SK-N-SH (cell line): ENCODE measurements at regions not wholly inside any gene's neighbourhood (a gene's known extent, or its start where the extent isn't known, plus 50 kb on each side); places are given as distances from the start of the nearest gene placed in this dataset.

Experiments
- CTCF ChIA-PET: fragments of 300-600, 350-600 bp; formaldehyde crosslinking; extraction: SDS; loops from one replicate; lab custom pipeline; 2021; lab: Yijun Ruan, JAX
- POLR2A ChIA-PET: fragments of 350-600 bp; sonication (Branson Sonifier 250); formaldehyde crosslinking; extraction: SDS; loops from one replicate; lab custom pipeline; 2020; ENCODE audit warnings: antibody characterized with exemption, inconsistent platforms; lab: Yijun Ruan, JAX
- DNase-seq: peaks from one replicate; pipeline ENCODE4 v3.0.0; 2012
- H2AFZ ChIP-seq: fragments of 200-600 bp; sonication (generic); 2 replicates; pipeline ENCODE4 v1.8.1; 2016; ENCODE audit warnings: antibody characterized with exemption, mild to moderate bottlenecking, low read depth
- H3F3A ChIP-seq: fragments of 200-600 bp; sonication (generic); replicated peaks from 2 replicates; pipeline ENCODE3; 2016; ENCODE audit warnings: antibody characterized with exemption, mild to moderate bottlenecking; ENCODE audit not compliant: insufficient read depth
- H3K27ac ChIP-seq, 2 experiments: fragments of 200-500 bp in 1 of 2; fragments of 200-600 bp in 1 of 2; sonication (Bioruptor generic) in 1 of 2; sonication (generic), shearing (Covaris generic) in 1 of 2; 2 replicates each; pipeline versions ENCODE4 v1.5.1 to v1.6.1; 2014 to 2016; ENCODE audit warnings: low read depth in 2 of 2, inconsistent platforms in 1 of 2, low read length in 1 of 2, mild to moderate bottlenecking in 1 of 2, mixed read lengths in 1 of 2
- H3K27me3 ChIP-seq: fragments of 200-600 bp; sonication (generic), shearing (Covaris generic); 2 replicates; pipeline ENCODE4 v1.6.1; 2016; ENCODE audit warnings: mixed run types; ENCODE audit not compliant: insufficient read depth
- H3K36me3 ChIP-seq, 2 experiments: fragments of 200-500 bp in 1 of 2; fragments of 200-600 bp in 1 of 2; sonication (Bioruptor generic) in 1 of 2; sonication (generic) in 1 of 2; replicated peaks in 1 of 2; 2 replicates each; pipeline versions ENCODE3 to v1.5.1; 2014 to 2016; ENCODE audit warnings: low read length in 1 of 2, mild to moderate bottlenecking in 1 of 2; ENCODE audit not compliant: insufficient read depth in 2 of 2, control insufficient read depth in 1 of 2
- H3K4me1 ChIP-seq, 2 experiments: fragments of 200-500 bp in 1 of 2; fragments of 200-600 bp in 1 of 2; sonication (Bioruptor generic) in 1 of 2; sonication (generic), shearing (Covaris generic) in 1 of 2; 2 replicates each; pipeline versions ENCODE4 v1.5.1 to v1.6.1; 2014 to 2016; ENCODE audit warnings: low read depth in 1 of 2, low read length in 1 of 2, mixed run types in 1 of 2; ENCODE audit not compliant: insufficient read depth in 2 of 2, control insufficient read depth in 1 of 2
- H3K4me2 ChIP-seq: fragments of 200-600 bp; sonication (generic), shearing (Covaris generic); 2 replicates; pipeline ENCODE4 v1.6.1; 2017; ENCODE audit warnings: mixed run types
- H3K4me3 ChIP-seq, 2 experiments: fragments of 200-500 bp in 1 of 2; fragments of 200-600 bp in 1 of 2; sonication (Bioruptor generic) in 1 of 2; sonication (generic), shearing (Covaris generic) in 1 of 2; 2 replicates each; pipeline versions ENCODE4 v1.5.1 to v1.8.1; 2014 to 2016; ENCODE audit warnings: low read depth in 2 of 2, inconsistent platforms in 1 of 2, low read length in 1 of 2, mild to moderate bottlenecking in 1 of 2, mixed read lengths in 1 of 2, moderate library complexity in 1 of 2
- H3K79me2 ChIP-seq: fragments of 200-600 bp; sonication (generic); 2 replicates; pipeline ENCODE4 v1.8.1; 2017; ENCODE audit warnings: mild to moderate bottlenecking; ENCODE audit not compliant: insufficient read depth
- H3K9ac ChIP-seq: fragments of 200-600 bp; sonication (generic); 2 replicates; pipeline ENCODE4 v1.6.1; 2017; ENCODE audit warnings: mixed run types
- H3K9me2 ChIP-seq: fragments of 200-600 bp; sonication (generic); 2 replicates; pipeline ENCODE4 v1.6.1; 2017; ENCODE audit warnings: mixed run types
- H3K9me3 ChIP-seq: fragments of 200-600 bp; sonication (generic); 2 replicates; pipeline ENCODE4 v1.6.1; 2017; ENCODE audit warnings: mixed run types, mild to moderate bottlenecking, moderate library complexity
- H4K20me1 ChIP-seq: fragments of 200-600 bp; sonication (generic); 2 replicates; pipeline ENCODE4 v1.6.1; 2017; ENCODE audit warnings: mild to moderate bottlenecking, mixed run types; ENCODE audit not compliant: insufficient read depth
- CHD2 ChIP-seq: fragments of 150-350 bp; IDR thresholded peaks from 2 replicates; pipeline ENCODE4 v1.6.1; 2018; ENCODE audit warnings: low read length; ENCODE audit not compliant: partially characterized antibody
- EZH2phosphoT487 ChIP-seq: fragments of 200-600 bp; sonication (generic); IDR thresholded peaks from 2 replicates; pipeline ENCODE4 v1.6.1; 2017; ENCODE audit warnings: low read depth, mixed run types, mild to moderate bottlenecking, antibody characterized with exemption, moderate library complexity, borderline replicate concordance
- FOSL2 ChIP-seq: IDR thresholded peaks from 2 replicates; pipeline ENCODE4 v1.4.0; 2012; ENCODE audit warnings: low read depth, mild to moderate bottlenecking, moderate library complexity, borderline replicate concordance
- FOXJ3 ChIP-seq: sonication (generic); formaldehyde crosslinking; IDR thresholded peaks from 2 replicates; pipeline ENCODE4 v1.5.1; 2020; ENCODE audit warnings: mild to moderate bottlenecking, missing genetic modification reagents
- GATA2 ChIP-seq: sonication (generic); formaldehyde crosslinking; IDR thresholded peaks from 2 replicates; pipeline ENCODE4 v1.5.0; 2020; ENCODE audit warnings: mild to moderate bottlenecking, missing genetic modification reagents
- JUND ChIP-seq: IDR thresholded peaks from 2 replicates; pipeline ENCODE4 v1.4.0; 2012
- MEF2A ChIP-seq: IDR thresholded peaks from 2 replicates; pipeline ENCODE4 v1.4.0; 2012; ENCODE audit warnings: low read depth, borderline replicate concordance
- PBX3 ChIP-seq: IDR thresholded peaks from 2 replicates; pipeline ENCODE4; 2012
- RAD21 ChIP-seq: IDR thresholded peaks from 2 replicates; pipeline ENCODE4 v1.6.1; 2012; ENCODE audit warnings: mild to moderate bottlenecking, low read length
- RCOR1 ChIP-seq: fragments of 150-350 bp; IDR thresholded peaks from 2 replicates; pipeline ENCODE4 v1.6.1; 2017; ENCODE audit warnings: antibody characterized with exemption, low read length
- RXRA ChIP-seq: IDR thresholded peaks from 2 replicates; pipeline ENCODE4 v1.4.0; 2012; ENCODE audit warnings: low read depth, mild to moderate bottlenecking, borderline replicate concordance
- SIN3A ChIP-seq: IDR thresholded peaks from 2 replicates; pipeline ENCODE4 v1.6.1; 2012; ENCODE audit warnings: low read depth, mild to moderate bottlenecking, low read length, moderate library complexity, borderline replicate concordance
- TAF1 ChIP-seq: IDR thresholded peaks from 2 replicates; pipeline ENCODE4 v1.6.1; 2012; ENCODE audit warnings: low read depth, mild to moderate bottlenecking, low read length, moderate library complexity, borderline replicate concordance
- TEAD4 ChIP-seq: IDR thresholded peaks from 2 replicates; pipeline ENCODE4 v1.4.0; 2012; ENCODE audit warnings: mild to moderate bottlenecking, borderline replicate concordance; ENCODE audit not compliant: insufficient read depth
- ZBTB33 ChIP-seq: IDR thresholded peaks from 2 replicates; pipeline ENCODE4 v1.4.0; 2012; ENCODE audit warnings: low read depth, borderline replicate concordance
- WGBS: methylation state at CpG from one replicate; pipeline ENCODE4 v1.1.6; 2017; ENCODE audit warnings: low lambda C conversion rate; 5-methylcytosine and 5-hydroxymethylcytosine counted together
- TF ChIP-seq, protein P1 (sequence below): IDR thresholded peaks from 2 replicates; pipeline ENCODE4 v1.4.0; 2012; ENCODE audit warnings: low read depth, borderline replicate concordance

DNA sequence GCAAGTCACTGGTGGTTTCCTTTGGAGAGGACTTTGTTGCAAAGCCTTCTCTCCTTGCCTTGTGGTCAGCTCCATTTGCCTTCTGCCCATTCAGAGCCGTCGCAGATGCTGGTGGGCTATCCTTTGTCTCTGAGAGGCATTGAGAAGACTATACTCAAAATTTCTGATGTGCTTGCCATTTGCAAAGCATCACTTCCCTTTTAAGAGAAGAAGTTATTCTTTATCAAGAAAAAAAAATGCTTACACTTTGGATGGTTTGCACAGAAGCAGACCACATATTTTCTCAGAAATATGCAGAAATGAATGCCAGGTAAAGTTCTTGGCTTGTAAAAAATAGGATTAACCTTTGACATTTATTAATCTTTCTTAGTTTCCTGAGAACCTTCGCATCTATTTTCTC, 195.8 kb upstream of the KLF4 start (continued):
- no peak for TF ChIP-seq RXRA
- no peak for TF ChIP-seq JUND
- no peak for TF ChIP-seq MEF2A
- no peak for TF ChIP-seq FOXJ3 (CRISPR knock-in tag)
- no peak for TF ChIP-seq RAD21
- no peak for TF ChIP-seq CHD2
- no peak for TF ChIP-seq SIN3A
- no peak for TF ChIP-seq EZH2phosphoT487
- TF ChIP-seq GATA2 (CRISPR knock-in tag) = no peak
- TF ChIP-seq PBX3 = no peak
- TF ChIP-seq TAF1 = no peak

DNA sequence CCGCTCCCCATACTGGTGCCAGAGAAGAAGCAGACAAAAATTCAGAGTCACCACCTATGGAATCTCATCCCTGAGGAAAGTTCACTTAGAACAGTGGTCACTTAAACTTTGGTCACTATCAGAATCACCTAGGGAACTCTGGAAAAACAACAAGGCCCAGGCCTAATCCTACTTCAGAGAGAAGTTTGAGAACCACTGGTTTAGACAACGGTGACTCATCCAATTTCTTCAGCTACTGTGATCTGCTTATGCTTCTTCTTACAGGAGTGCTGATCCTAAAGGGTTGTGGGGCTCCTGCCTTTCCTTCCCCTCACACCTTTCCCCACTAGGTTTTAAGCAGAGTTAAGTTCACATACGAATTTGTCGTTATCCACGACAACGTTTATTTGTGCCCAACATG, 194.7 kb upstream of the KLF4 start:
- no peaks in the 10 kb centered on the region for H3F3A ChIP-seq
- no peaks in the 10 kb centered on the region for H3K36me3 ChIP-seq
- H3K9me3 ChIP-seq = no peaks in the 10 kb centered on the region
- H3K4me3 ChIP-seq = no peak overlapping the region
- no peak overlapping the region for H3K27ac ChIP-seq
- no peaks in the 10 kb centered on the region for H4K20me1 ChIP-seq
- no peaks in the 10 kb centered on the region for H3K4me1 ChIP-seq
- POLR2A ChIA-PET = no interaction called here
- TF ChIP-seq FOSL2 (peak; percentile 23; the same call in 1 of the 2 replicates), ZBTB33 (no peak), SIN3A (no peak), GATA2 (CRISPR knock-in tag) (no peak), TEAD4 (no peak), TAF1 (no peak), RCOR1 (no peak)
- TF ChIP-seq, protein P1, sequence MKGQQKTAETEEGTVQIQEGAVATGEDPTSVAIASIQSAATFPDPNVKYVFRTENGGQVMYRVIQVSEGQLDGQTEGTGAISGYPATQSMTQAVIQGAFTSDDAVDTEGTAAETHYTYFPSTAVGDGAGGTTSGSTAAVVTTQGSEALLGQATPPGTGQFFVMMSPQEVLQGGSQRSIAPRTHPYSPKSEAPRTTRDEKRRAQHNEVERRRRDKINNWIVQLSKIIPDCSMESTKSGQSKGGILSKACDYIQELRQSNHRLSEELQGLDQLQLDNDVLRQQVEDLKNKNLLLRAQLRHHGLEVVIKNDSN = no peak
- TF ChIP-seq, all 33 proteins: peak for 1
- WGBS = 62% methylated on average over 6 of the region's 6 CpGs
- H3K9me2 ChIP-seq = no peaks in the 10 kb centered on the region
- H3K27me3 ChIP-seq = no peaks in the 10 kb centered on the region; the same call in 1 of the 2 replicates
- DNase-seq = no peak
- no peak overlapping the region for H2AFZ ChIP-seq
- no peak overlapping the region for H3K9ac ChIP-seq
- CTCF ChIA-PET = no interaction called here
- no peaks in the 10 kb centered on the region for H3K79me2 ChIP-seq
- H3K4me2 ChIP-seq = no peak overlapping the region
